NCI-H446 (cell line): ENCODE measurements at regions not wholly inside any gene's neighbourhood (a gene's known extent, or its start where the extent isn't known, plus 50 kb on each side); places are given as distances from the start of the nearest gene placed in this dataset.
A peak's percentile ranks its signal among the peaks of the same experiment; 100 is the strongest.
"Not testable (repeated sequence)": the region's sequence is repeated elsewhere in the genome, so short reads cannot be mapped to it uniquely, and the experiment has no call there.

Source experiments
- DNase-seq, 2 experiments: peaks; one replicate each; lab custom pipeline; 2025; lab: John Stamatoyannopoulos, UW

- not testable (repeated sequence) for DNase-seq
These were observed 83.1 kb upstream of the GOLGA6L4 start for GRCh38 chr15:84152381-84152979.

GRCh38 chr15:84153655-84154140 is 81.9 kb upstream of the GOLGA6L4 start:
- DNase-seq = not testable (repeated sequence)

- not testable (repeated sequence) for DNase-seq
These were observed 81.3 kb upstream of the GOLGA6L4 start for GRCh38 chr15:84154314-84154713.

GRCh38 chr15:84154787-84155186 is 80.8 kb upstream of the GOLGA6L4 start:
- DNase-seq = not testable (repeated sequence)

- DNase-seq = not testable (repeated sequence)
These were observed 79.6 kb upstream of the GOLGA6L4 start for GRCh38 chr15:84155792-84156587.

- not testable (repeated sequence) for DNase-seq
These were observed 79.1 kb upstream of the GOLGA6L4 start for GRCh38 chr15:84156588-84156840.

- DNase-seq = not testable (repeated sequence)
These were observed 78.4 kb upstream of the GOLGA6L4 start for GRCh38 chr15:84157056-84157632.

GRCh38 chr15:84157857-84158256 is 77.7 kb upstream of the GOLGA6L4 start:
- DNase-seq = not testable (repeated sequence)

GRCh38 chr15:84159346-84160269 is 76.0 kb upstream of the GOLGA6L4 start:
- DNase-seq = not testable (repeated sequence)

- DNase-seq = peak in 1 of 2 experiments; percentile 1
These were observed 70.9 kb upstream of the GOLGA6L4 start for GRCh38 chr15:84164423-84165292.

GRCh38 chr15:84170029-84170428 is 65.5 kb upstream of the GOLGA6L4 start:
- DNase-seq = not testable (repeated sequence)

- DNase-seq = not testable (repeated sequence)
These were observed 62.4 kb upstream of the GOLGA6L4 start for GRCh38 chr15:84173231-84173610.
